ENCODE measurements at regions not wholly inside any gene's neighbourhood (a gene's known extent, or its start where the extent isn't known, plus 50 kb on each side); places are given as distances from the start of the nearest gene placed in this dataset.
A peak's percentile ranks its signal among the peaks of the same experiment; 100 is the strongest.
"Not testable (repeated sequence)": the region's sequence is repeated elsewhere in the genome, so short reads cannot be mapped to it uniquely, and the experiment has no call there.

DNA sequence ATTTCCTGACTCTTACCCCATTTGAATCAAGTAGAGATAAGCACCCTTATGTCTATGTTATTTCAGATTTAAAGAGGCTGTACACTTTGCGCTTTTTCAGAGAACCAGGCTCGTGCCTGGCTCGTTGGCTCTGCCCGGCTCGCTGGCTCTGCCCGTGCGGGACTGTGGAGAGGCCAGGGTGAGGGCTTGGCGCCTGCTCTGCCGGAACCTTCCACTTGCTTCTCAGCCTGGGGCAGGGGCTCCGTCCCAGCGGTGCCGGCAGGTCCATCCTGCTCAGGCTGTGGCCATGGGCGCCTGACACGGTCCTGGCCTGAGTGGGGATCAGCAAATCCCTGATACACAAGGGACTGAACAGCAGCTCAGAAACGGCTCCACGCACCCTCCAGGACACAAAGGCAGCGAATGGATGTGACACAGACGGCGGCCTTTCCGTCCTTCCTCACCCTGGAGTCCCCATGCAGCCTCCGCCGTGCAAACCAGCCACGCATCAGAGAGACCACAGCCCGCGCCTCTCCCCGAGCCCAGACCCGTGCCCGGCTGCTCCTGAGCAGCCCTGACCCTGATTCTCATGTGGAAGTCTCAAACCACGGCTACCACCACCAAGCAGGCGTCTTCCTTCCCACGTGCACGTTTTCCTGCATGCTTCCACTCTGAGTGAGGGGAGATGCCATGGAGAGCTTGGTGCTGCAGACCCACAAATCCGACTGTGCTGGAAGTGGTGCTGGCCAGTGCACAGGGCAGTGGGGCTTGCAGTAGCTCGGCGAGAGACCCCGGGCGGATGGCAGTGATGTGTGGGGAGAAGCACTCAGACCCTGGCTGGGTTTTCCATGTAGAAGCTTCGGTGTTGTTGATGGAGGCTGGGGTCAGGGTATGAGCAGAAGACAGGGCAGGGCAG lies 233.9 kb downstream of the ERMARD start:
- no peak for DNase-seq

DNA sequence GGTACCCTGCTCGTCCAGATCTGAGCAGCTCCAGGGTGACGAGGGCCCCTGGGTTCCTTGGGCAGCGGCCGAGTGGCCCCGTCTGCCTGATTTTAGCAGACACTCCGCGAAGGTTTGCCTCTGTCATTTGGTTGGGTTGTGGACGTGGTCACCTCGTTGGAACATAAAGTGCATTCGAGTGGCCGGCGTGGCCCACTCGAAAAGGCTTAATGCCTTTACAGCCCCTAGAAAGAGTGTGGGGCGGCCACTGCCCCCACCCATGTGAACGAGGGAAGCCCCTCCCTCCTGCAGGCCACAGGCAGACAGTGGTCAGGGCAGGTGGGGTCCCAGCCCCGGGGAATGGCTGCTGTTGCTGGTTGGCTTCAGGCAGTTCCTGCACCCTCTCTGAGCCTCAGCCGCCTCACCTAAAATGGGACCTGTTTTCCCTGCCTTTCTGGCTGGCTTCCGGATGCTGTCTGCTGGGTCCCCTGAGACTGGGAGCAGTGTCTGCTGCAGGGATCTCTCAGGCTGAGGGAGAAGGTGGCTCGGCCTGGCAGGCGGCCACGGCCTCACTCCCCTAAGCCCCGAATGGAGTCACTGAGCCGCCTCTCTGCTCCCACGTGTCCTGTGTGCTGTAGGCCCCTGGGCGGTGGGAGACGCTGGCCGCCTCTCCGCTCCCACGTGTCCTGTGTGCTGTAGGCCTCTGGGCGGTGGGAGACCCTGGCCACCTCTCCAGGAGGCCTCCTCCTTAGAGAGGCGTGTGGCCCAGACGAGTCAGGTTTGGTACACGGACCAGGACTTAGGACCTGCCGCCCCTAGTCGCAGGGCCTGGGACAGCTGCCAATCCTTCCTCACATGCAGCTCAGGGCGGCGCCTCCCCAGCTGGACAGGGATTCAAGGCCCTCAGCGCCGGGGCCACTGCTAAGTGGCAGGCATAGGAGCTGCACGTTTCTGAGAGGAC lies 233.0 kb downstream of the ERMARD start:
- DNase-seq = no peak

DNA sequence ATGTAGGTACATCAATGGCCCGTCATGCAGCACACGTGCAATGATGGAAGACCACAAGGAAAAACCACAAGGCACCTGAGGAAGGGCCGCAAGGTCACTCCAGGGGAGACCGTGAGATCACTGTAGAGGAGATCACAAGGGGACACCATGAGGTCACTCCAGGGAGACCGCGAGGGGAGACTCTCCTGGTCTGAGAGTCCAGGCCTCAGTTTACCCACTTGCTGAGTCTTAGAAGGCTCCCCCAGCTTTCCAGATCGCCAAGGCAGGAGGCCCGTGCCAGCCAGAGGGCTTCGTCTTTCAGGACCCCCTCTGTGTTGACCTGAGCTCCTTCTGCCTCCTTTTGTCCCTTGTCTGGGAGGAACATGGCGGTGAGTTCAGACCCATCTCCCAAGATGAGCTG lies 232.2 kb downstream of the ERMARD start:
- no peak for DNase-seq

DNA sequence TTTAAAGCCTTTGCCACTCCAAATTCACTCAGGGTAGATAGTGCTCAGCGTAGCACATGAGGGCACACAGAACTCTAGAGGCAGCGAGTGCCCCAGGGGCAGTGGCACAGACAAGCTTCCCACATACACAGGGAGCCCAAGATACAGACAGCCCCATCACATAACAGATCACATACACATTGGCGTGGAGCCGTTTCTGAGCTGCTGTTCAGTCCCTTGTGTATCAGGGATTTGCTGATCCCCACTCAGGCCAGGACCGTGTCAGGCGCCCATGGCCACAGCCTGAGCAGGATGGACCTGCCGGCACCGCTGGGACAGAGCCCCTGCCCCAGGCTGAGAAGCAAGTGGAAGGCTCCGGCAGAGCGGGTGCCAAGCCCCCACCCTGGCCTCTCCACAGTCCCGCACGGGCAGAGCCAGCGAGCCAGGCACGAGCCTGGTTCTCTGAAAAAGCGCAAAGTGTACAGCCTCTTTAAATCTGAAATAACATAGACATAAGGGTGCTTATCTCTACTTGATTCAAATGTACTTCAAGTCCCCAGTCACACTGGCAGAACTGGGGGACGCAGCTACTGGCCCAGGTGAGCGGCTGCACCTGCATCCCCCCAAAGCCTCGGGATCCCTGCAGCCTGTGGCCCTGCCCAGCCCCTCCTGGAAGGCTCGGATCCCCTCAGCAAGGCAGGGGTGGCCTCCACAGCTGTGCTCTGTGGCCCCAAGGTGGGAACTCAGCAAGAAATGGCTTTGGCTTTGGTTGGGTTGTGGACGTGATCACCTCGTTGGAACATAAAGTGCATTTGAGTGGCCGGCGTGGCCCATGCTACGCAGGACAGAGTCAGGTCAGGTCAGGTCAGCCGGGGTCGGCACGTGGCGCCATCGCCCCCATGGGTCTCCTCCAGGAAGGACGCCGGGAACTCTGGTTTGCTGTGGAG lies 231.3 kb downstream of the ERMARD start:
- DNase-seq = no peak

DNA sequence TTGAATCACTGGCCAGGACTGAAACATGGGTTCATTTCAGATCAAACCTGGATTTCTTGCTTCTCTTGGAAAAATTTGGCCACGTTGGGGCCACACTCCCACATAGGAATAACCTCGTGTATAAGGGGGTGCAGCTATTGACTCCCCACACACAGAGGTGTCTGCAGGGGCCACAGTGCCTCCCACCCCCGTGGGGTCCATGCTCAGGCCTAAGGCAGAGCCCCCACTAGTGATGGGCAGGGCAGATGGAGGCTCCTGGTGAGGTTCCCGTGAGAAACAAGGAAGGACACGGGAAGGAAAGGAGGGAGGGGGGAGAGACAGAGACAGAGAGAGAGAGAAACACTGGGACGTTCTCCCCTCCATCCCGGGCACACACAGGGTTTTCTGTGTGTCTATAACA lies 230.5 kb downstream of the ERMARD start:
- DNase-seq = no peak

DNA sequence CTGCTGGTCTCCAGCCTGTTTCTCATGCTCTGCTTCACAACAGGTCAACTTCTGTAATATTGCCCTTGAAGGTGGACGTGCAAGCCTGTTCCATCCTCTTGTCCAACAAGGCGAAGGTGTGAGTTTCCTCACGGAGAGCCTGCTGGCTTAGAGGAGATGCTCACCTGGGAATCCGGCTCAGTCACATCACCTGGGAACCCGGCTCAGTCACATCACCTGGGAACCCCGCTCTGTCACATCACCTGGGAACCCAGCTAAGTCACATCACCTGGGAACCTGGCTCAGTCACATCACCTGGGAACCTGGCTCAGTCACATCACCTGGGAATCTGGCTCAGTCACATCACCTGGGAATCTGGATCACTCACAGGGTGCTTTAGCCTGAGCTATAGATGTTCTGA lies 230.1 kb downstream of the ERMARD start:
- DNase-seq = no peak

DNA sequence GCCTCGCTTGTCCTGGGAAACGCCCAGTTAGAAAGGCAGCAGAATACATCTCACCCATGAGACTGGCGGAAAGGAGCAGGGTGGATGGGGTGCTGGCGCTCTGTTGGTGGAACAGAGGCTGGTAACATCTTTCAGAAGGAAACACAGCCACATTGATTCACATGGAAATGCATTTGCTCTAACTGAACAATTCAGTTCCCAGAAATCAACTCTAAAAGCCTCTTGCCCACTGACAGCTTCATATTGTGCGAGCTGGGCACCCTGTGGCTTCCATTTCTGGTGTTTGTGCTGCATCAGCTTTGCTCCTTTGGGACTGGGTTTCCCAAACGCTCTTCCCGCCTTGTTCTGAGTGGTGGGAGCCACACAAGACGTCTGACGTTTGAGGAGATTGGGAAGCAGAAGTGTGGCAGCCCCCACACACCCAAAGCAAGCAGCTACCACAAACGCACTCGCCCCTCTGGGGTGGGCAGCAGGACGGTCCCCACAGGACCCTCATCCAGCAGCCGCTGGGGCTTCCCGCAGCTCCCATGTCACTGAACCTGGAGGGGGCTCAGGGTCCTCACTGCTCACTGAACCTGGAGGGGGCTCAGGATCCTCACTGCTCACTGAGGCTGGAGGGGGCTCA lies 229.5 kb downstream of the ERMARD start:
- no peak for DNase-seq

DNA sequence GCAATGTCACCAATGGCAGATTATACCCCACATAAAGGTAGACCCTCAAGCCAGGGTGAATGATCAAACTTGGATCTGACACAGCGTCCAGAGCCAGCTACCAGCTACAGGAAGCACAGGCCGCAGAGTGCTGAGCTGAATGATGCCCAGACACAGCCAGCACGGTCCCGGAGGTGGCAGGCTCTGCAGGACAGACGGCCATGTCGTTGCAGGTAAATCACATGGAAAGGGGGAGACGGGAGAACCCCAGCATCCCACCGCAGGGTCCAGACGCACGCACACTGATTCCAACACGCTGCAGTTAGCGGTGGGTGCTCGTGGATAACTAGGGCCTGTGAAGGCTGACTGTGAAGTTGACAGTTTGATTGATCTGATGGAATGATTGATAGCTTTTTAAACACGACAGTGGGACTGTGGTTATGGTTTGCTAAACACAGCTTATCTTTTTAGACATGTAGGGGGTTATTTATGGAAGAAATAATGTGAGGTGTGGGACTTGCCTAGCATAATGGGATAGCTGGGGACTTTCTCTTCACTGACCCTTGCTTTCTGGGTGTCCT lies 228.5 kb downstream of the ERMARD start:
- no peak for DNase-seq

DNA sequence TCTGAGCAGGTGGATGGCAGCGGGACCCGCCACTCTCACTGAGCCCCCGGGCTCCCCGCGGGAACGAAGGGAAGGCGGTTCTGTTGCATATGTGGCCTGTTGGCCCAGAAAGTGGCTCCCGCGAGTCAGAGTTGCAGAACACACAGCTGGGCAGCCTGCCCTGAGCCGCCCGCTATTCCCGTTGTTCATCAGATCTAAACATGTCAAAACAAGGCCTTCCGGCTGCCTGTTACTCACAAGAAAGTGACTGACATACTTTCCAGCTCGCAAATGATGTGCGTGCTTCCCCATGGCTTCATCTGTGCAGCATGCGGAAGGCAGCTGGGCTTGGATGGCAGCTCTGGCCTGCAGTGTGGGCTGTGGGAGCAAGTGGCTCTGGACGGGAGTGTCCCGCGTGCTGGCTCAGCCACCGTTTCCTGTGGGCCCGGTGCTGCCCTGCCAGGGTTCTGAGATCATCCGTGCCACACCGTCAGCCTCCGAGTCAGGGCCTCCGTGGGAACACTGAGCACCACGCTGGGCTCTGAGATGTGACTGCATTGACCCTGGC lies 227.3 kb downstream of the ERMARD start:
- peak in 2 of 56 donors; percentile 26 to 30 for DNase-seq

DNA sequence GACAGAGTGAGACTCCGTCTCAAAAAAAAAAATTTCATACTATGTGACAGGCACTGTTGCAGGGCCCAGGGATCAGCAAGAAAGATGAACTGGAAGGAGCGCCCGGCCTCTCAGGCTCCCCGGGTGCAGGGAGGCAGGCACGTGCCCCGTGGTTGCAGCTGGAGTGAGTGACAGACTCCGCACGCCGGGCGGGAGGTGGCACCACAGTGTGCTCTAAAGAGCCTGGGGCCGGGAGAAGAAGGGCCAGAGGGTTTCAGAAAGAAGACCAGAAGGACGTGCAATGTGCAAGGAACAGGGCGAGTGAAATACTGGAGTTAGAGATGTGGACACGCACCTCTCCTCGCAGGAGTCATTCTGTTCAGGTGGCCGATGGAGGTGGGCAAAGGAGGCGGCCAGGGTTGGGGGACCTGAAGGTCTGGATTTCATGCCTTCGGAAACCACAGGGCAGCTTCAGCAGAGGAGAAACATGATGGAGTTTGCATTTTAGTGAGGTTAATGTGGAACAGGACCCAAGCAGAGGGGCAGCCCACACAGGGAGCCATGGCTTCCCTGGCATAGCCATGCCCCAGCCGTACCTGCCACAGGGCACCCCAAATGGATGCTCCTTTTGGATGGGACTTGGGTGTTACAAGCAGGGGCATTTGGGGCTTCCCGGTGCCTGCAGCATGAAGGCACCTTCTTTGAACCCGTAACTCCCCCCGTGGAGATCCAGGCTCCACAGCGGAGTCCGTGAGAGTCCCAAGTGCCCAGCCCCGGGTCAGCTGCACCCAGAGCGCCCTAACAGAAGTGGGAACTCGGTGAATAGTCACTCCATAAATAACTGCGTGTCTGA lies 226.2 kb downstream of the ERMARD start:
- no peak for DNase-seq

DNA sequence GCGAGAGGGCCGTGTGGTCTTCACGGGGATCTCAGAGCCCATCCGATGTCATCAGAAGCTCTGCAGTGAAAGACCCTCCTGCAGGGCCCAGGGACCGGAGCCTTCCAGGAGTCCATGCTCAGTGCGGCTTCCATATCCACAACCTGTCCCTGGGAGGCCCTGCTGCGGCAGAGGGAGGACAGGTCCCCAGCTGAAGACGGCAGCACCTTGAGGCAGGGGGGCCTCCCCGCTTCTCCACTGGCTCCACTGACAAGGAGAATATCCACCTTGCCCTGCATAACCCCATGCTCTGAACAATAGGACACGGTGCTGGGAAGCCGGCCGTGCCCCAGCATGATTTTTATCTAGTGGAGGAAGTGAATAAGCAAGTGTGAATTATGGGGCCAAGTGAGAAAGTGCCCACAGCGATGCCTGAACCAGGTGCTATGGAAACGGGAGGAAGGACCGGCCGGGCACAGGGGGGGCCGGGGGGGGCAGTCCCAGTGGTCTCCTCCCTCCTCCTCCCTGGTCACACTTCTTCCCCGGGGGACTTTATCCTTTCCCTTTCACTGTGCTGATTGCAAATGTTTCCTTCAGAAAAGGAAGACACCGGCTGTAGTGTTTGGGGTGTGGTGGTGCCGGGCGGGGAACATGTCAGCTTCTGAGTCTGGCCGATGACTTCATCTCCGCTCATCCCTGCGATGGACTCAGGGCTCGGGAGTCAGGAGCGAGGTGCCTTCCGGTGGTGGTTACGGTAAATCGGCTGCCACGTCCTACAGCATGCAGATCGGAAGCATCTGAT lies 225.1 kb downstream of the ERMARD start:
- DNase-seq = no peak

DNA sequence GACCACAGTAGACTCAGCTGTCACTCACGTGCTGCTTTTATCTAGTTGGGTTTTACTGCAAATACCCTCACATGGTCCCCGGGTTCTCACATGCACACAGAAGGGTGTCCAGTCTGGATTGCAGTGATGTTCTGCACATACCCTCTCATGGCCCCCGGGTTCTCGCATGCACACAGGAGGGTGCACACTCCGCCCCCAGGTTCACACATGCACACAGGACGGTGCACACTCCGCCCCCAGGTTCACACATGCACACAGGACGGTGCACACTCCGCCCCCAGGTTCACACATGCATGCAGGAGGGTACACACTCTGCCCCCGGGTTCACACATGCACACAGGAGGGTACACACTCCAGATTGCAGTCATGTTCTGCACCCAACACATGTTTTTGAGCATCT lies 224.3 kb downstream of the ERMARD start:
- DNase-seq = no peak

DNA sequence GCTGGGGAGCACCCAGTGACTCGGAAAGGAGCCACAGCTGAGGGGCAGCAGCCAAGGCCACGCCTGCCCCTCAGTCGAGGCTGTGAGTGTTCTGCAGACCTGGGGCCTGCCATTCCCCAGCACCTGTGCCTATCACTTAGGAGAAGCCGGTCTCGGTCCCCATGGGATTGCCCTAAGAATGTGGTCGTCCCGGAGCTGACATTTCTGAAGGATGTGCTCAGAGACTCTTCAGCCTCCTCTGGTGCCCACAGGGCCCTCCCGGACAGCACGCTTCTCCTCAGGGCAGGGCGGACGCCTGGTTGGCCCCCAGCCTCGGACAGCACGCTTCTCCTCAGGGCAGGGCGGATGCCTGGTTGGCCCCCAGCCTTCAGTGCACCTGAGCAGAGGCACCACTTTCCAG lies 223.9 kb downstream of the ERMARD start:
- DNase-seq = no peak

DNA sequence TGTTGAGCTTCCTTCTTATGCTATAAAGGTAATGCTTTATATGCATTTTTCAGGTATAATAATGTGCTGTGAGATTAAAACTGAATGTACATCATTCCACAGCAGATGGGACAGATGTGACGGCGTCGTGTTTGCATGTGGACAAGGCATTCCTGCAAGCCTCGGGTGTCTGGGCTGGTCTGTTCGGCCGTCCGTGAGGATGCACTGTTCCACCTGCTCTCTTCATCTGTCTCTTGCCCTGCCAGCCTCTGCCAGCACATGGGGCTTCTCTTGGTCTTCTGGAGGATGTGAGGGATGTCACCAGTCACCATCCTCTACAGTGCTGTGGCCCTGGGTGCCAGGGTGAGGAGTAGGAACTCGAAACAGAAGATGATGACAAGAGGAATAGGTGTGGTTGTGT lies 223.2 kb downstream of the ERMARD start:
- DNase-seq = no peak

DNA sequence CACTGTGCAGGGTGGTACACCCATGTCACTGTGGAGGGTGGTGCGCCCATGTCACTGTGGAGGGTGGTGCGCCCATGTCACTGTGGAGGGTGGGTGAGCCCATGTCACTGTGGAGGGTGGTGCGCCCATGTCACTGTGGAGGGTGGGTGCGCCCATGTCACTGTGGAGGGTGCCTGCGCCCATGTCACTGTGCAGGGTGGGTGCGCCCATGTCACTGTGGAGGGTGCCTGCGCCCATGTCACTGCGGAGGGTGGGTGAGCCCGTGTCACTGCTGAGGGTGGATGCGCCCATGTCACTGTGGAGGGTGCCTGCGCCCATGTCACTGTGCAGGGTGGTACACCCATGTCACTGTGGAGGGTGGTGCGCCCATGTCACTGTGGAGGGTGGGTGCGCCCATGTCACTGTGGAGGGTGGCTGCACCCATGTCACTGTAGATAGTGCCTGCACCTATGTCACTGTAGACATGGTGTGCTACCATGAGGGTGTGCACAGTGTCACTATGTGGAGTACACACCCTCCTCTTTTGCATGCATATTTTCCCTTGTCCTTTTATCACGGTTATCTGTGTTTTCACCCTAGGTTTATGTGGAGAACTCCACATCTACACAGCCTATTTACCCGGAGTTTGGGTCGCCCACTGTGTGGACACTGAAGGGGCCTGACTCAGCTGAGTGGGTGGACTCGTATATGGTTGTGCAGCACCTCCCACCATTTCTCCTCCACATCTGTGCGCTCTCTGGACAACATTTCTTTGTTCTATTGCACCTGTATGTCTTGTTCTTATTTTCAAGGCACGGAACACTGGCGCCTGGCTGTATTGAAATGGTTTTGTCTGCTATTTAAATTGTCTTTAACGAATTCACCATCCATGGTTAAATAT lies 222.4 kb downstream of the ERMARD start:
- DNase-seq = not testable (repeated sequence)

DNA sequence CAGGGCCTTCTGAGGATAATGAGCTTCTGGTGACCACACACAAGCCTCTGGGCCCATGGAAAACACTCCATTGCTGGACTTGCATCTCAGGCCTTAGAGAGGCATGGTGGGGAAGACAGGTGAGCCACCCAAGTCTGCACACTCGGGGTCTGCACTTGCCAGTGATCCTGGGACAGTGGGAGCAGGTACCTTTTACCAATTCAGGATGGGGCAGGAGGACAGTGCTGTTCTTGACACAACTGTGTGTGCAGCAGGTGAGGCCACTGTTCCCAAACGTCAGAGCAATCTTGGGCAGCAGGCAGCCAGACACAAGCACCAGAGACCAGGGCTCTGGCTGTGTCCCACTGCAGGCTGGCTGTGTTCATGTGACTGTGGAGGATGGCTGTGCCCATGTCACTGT lies 221.3 kb downstream of the ERMARD start:
- no peak for DNase-seq

DNA sequence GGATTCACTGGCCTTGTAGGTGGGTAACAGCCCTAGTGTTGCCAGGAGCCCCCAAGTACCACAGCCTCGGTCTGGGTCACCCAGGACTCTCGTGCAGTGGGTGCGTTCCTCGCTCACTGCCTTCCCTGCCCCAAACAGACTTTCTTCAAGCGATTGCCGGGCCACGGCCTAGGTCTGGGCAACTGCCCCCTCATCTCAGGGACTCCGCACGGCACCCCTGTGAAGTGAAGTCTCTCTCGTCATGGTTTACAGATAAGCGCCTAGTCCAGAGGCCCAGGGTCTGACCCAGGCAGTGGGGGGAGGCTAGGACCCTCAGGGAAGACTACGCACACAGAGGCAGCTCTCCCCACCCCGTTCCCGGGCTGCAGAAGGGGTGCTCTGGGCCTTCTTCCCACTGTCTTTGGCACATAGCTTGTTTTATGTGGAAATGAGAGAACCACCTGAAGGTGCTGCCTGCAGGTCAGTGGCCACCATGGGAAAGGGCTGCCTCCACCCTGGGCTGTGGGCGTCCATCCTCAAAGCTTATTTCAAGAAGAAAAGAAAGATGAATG lies 220.8 kb downstream of the ERMARD start:
- no peak for DNase-seq
